ENCODE measurements at regions not wholly inside any gene's neighbourhood (a gene's known extent, or its start where the extent isn't known, plus 50 kb on each side); places are given as distances from the start of the nearest gene placed in this dataset.

DNA sequence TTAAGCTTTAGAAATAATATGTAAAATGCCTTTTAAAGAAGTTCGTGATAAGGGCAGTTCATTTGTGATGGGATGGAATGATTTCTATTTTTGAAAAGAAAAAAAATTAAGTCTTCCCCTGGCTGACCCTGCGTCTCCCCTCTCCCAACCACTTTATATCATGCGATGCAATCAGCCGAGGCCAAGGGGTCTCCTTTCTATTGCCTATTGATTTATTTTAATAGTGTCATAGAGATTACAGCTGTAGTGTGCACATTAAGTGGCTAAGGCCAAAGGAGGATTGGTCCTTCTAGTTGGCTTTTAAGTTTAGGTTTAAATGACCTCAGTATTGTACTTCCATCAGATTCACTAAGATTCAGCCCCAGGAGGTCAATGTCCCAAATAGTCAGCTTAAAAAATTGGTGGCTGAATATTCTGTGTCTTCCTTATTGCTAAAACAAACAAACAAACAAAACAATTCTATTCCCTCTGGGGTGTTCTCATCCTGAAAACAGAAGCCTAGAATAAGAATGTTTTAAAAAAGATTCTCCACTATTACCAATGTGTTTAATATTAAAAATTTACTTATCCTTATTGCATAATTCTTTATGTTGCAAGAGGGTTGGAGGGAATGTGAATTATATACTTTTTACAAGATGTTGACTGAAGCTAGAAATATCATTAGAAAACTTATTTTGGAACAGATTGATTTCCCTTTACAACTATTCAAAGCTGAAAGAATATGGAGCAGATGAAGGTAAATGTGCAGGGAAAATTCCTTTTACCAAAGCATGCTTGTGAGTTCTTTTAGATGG is 359.1 kb downstream of the SAMD5 start:
- DNase-seq = no peak

DNA sequence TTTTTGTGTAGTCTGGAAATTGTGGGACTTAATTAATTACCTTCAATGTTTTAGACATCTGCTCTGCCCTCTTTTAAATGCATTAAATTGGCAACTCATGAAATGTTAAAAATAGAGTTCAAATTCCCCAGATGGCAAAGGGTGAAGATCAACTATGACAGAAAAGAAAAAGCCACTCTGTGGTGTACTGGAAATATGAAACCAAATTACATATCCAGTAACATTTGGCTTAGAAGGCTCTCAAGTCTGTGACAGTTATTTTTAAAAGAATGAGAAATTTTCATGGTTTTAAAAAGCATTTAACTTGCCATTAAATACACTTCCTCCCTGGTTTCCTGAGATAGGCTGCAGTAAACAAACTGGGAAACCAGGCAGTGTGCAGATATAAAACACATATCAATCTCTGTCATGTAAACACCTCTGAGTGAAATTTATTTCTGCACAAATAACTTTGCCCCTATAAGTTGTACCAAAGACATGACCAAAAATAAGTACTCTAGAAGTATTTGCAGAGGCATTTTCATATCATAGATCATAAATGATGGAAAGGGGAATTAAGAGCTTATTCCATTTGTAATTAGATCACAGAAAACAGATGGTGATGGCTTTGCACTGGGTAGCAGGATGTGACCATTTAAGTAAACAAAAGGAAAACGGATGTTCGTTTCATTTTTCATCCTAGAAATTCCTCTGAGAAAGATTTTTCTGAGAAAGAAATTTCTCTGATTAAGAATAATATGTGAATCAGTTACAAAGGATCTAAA is 360.1 kb downstream of the SAMD5 start:
- peak in 1 of 3 donors; percentile 29 for DNase-seq

- no peak for DNase-seq
Observed at GRCh38 chr6:147869201-147869600, 360.7 kb downstream of the SAMD5 start.

DNA sequence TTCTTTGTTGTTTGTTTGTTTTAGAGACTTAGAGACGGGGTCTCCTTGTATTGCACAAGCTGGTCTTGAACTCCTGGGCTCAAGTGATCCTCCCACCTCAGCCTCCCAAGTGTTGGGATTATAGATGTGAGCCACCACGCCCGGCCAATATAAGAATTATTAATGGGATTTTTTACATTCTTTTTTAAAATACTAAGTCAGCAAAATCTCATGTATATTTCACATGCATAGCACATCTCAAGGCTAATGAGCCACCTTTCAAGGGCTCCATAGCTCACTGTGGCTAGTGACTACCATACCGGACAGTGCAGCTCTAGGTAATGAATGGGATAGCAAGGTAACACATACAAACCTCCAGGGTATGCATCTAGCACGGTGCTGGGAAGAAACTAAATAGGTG is 361.4 kb downstream of the SAMD5 start:
- DNase-seq = no peak

GRCh38 chr6:147870506-147871110 is 362.1 kb downstream of the SAMD5 start:
- no peak for DNase-seq

DNA sequence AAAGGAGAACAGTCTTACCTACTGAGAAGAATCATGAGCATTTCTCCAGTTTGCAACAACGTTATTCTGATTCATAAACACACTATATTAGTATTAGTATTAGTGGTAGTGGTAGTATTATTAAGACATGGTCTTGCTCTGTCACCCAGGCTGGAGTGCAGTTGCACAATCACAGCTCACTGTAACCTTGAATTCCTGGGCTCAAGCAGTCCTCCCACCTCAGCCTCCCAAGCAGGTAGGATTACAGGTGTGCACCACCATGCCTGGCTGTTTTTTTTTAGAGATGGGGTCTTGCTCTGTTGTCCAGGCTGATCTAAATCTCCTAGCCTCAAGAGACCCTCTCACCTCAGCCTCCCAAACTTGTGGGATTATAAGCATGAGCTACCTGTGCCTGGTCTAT is 363.5 kb downstream of the SAMD5 start:
- DNase-seq = no peak

- no peak for DNase-seq
Observed at GRCh38 chr6:147873816-147874215, 365.3 kb downstream of the SAMD5 start.

DNA sequence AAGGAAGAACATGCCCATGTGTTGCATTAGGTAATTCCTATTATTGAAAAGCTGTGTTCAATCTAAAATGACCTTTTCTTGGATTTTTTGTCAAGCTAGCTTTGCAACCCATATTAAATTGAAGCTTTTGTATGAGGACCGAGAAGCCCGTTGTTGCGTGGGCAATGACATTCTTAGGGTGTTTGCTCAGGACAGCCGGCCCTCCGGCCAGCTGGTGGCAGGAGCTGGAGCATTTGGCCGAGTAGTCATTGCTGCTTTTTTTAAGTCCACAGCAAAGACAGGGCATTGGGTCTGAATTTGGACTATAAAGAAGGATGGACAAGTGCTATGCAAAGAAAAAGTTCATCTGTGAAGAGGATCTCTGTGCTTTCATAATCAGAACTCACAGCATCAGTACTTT is 365.8 kb downstream of the SAMD5 start:
- DNase-seq = no peak

DNA sequence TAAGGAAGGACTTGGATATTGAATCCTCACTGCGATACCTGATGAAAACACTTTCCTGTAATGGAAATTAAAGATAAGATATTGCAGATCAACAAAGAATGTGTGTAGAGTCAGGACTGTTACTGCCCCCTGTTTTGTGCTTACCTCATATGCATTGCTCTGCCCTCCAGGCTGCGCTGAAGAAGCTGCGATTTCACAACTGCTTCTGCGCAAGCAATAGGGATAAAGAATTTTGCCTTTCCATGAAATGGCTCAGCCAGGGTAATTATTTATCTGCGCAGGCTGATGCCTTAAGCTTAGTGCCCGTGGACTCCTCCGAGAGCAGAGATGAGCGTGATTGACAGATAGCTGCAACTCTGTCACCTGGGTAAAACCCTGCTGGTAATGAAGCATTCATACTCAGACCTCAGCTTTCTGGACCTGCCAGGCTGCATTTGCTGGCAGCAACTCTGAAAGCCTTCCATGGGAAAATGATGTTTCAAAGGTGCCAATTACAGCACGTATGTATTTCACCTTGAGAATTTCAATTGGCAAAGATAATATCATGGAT is 370.6 kb downstream of the SAMD5 start:
- no peak for DNase-seq

DNA sequence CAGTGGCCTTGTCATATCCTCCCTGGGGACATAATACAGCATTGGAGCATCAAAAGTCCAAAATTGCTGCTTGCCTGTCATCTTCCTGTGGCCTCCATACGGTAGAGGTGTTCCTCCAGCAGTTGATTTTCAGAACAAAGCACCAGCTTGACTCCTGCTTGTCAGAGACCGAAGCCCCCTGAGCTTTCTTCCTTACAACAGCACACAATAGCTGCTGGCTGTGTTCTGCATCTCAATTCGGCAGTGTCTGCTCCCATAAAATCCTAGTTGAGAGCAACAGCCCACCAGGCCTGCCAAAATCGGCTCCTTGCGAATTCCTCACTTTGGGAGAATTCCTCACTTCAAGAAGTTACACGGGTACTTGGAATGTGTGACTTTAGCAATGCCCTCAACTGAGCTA is 372.9 kb downstream of the SAMD5 start:
- no peak for DNase-seq

- DNase-seq = no peak
Observed at GRCh38 chr6:147888374-147888773, 379.9 kb downstream of the SAMD5 start.

DNA sequence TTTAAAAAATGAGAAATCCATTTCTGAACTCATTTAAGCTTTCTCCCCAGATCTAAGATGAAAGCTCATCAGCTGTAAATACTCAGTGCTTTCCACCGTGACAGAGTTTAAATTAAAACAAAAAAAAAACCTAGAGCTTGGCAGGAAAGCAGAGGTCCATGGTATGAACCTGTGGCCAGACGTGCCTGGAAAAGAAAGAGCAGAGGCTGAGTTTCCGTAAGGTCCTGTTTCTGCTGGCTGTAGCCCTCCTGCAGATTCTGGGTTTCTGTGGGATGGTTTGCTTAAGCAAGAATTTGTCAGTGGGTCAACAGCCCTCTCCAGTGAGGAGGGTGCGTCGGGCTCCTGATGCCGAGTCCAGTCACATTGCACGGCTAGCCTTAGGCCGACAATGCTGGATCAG is 383.2 kb downstream of the SAMD5 start:
- no peak for DNase-seq

GRCh38 chr6:147892476-147892875 is 384.0 kb downstream of the SAMD5 start:
- no peak for DNase-seq

DNA sequence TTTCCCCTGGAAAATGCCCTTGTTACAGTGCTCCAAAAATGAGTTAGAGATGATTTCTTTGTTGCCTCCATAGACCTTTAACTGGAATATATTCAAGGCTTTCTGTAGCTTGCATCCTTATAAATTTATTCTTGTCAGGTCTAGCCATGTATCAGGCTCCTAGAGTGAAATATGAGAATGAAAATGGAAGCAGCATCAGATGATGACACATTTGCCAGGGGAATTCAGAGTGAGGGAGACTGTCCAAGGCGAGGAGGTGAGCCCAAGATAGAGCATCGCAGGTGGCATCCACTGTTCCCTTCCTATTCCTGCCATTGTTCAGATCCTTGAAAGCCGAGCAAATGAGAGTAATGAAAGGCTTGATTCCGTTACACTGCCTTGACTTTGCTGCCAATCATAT is 386.8 kb downstream of the SAMD5 start:
- no peak for DNase-seq

DNA sequence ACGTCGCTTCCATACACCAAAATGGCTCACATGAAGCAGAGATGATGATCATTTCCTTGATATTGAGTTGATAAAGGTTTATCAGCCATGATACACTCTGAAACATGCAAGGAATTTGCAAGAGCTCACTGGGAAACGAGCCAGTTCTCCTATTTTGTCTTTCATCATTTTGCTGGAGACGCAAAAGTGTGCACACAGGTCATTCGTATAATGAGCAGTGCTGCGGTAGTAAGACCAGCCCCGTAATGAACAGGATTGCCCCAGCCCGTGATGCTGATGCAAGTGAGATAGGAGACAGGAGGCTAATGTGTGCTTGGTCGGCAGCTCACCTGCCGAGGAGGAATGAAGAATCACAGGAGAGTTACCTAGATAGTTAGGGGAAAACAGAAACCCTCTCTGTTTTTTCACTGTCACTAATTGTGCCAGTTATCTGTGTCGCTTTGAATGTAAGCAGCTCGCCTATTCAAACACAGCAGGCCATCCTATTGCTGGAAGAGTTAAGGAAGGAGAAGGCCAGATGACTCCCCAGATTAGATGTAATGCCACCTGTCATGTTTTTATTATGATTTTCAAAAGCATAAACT is 391.8 kb downstream of the SAMD5 start:
- no peak for DNase-seq

GRCh38 chr6:147903321-147903720 is 394.8 kb downstream of the SAMD5 start:
- DNase-seq = no peak

- no peak for DNase-seq
Observed at GRCh38 chr6:147903931-147904330, 395.4 kb downstream of the SAMD5 start.

- no peak for DNase-seq
Observed at GRCh38 chr6:147904416-147904815, 395.9 kb downstream of the SAMD5 start.

- no peak for DNase-seq
Observed at GRCh38 chr6:147905711-147906110, 397.2 kb downstream of the SAMD5 start.

DNA sequence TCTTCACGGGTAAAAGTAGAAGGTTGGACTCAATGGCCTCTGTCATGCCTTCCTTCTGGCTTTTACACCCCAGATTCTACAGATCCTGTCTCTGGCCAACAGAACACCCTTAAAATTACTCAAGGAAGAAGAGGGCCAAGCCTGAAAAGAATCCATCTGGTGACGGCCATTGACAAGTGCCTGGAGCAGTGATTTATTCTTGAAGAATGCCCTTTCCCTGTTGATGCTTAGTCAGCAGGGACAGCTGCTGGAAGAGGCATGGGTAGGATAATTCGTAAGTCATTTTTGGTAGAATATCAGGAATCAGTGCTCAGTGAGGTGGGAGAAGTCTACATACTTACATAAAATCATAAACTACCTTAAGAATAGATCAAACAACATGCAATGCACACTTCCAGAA is 397.9 kb downstream of the SAMD5 start:
- no peak for DNase-seq

- DNase-seq = no peak
Observed at GRCh38 chr6:147909640-147910039, 401.1 kb downstream of the SAMD5 start.

DNA sequence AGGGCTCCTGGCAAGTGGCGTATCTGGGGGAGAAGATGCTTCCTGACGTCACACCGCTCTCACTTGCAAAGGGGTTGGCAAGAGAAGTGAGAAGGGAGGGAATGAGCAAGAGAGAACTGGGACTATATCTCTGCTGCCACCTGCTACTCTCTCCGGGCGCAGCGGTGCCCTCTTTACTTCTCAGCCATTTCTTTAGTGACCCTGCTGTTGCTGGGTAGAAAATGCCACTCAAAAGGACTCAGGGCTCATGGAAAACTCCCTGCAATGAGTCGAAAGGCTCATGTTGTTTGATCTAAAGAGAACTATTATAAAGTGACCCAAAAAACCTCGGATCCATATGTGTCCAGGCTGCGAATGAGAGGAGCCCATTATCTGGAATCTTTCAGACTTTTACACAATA is 401.8 kb downstream of the SAMD5 start:
- no peak for DNase-seq

Measured in muscle of back (tissue), 3 donors.